Calu3 (cell line): ENCODE measurements at regions not wholly inside any gene's neighbourhood (a gene's known extent, or its start where the extent isn't known, plus 50 kb on each side); places are given as distances from the start of the nearest gene placed in this dataset.
"Not testable (repeated sequence)": the region's sequence is repeated elsewhere in the genome, so short reads cannot be mapped to it uniquely, and the experiment has no call there.

Experiments
- BruUV-seq: library from RNA; stranded (reverse); fragments of 400-500 nt; replicated peaks from 2 replicates; lab custom pipeline; 2021; lab: Mats Ljungman, UMichigan
- CTCF ChIA-PET: fragments of 300-600 bp; sonication (Branson Sonifier 250); formaldehyde crosslinking; loops from one replicate; lab custom pipeline; 2022; ENCODE audit warnings: antibody characterized with exemption; lab: Charles Lee
- DNase-seq: peaks from one replicate; pipeline ENCODE4 v3.0.0; 2022
- H3K27ac Mint-ChIP-seq: one replicate; pipeline ENCODE4 v1.8.0; 2022; ENCODE audit warnings: mixed read lengths; ENCODE audit not compliant: unreplicated experiment
- H3K27me3 Mint-ChIP-seq: one replicate; pipeline ENCODE4 v1.8.0; 2022; ENCODE audit warnings: mixed read lengths; ENCODE audit not compliant: unreplicated experiment
- H3K36me3 Mint-ChIP-seq: one replicate; pipeline ENCODE4 v1.8.0; 2022; ENCODE audit warnings: mild to moderate bottlenecking, moderate library complexity, mixed read lengths; ENCODE audit not compliant: insufficient read depth, unreplicated experiment
- H3K4me1 Mint-ChIP-seq: one replicate; pipeline ENCODE4 v1.8.0; 2022; ENCODE audit warnings: mild to moderate bottlenecking, low read depth, mixed read lengths; ENCODE audit not compliant: unreplicated experiment
- H3K4me3 Mint-ChIP-seq: one replicate; pipeline ENCODE4 v1.8.0; 2022; ENCODE audit warnings: mild to moderate bottlenecking, low read depth, moderate library complexity, mixed read lengths; ENCODE audit not compliant: unreplicated experiment
- H3K9me3 Mint-ChIP-seq: one replicate; pipeline ENCODE4 v1.8.0; 2022; ENCODE audit warnings: low read depth, mixed read lengths; ENCODE audit not compliant: unreplicated experiment
- intact Hi-C: fragments of 100-400 bp; cut with micrococcal nuclease; formaldehyde crosslinking; loops from one replicate; pipeline ENCODE4 v1.10.0; 2022; ENCODE audit not compliant: unreplicated experiment
- TF ChIP-seq, protein P1 (sequence below): fragments of 200-600 bp; IDR thresholded peaks from one replicate; pipeline ENCODE4 v1.8.0; 2022; ENCODE audit warnings: antibody characterized with exemption; ENCODE audit not compliant: unreplicated experiment

GRCh38 chr14:98931126-98931525 is 340.9 kb downstream of the BCL11B start:
- no peaks in the 10 kb centered on the region for H3K36me3 Mint-ChIP-seq
- intact Hi-C loops = no loop called here

DNA sequence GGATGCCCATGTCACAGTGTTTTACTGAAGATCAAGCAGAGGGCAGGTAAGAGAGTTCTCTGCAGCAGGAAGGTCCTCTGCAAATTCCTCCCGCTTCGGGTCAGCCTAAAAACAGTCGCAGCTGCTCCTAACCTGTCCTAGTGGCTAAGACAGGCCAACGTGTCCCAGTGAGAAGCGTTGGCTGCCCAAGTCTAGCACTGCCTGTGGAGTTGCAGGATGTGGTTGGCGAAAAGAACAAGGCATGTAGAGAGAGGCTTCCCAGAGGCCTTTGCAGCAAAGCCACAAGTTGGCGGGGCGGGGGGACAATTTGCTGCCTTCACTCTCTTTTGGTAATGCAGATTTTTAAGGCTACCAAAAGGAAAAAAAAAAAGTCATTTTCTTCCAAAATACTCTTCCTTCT is 340.1 kb downstream of the BCL11B start:
- no peaks in the 10 kb centered on the region for H3K36me3 Mint-ChIP-seq
- H3K27ac Mint-ChIP-seq = no peak overlapping the region
- DNase-seq = no peak
- BruUV-seq = no TSS peak
- H3K4me3 Mint-ChIP-seq = no peak overlapping the region
- H3K27me3 Mint-ChIP-seq = peaks cover 38% of the 10 kb centered on the region
- peaks cover 5% of the 10 kb centered on the region for H3K9me3 Mint-ChIP-seq
- intact Hi-C loops = no loop called here
- TF ChIP-seq, protein P1, sequence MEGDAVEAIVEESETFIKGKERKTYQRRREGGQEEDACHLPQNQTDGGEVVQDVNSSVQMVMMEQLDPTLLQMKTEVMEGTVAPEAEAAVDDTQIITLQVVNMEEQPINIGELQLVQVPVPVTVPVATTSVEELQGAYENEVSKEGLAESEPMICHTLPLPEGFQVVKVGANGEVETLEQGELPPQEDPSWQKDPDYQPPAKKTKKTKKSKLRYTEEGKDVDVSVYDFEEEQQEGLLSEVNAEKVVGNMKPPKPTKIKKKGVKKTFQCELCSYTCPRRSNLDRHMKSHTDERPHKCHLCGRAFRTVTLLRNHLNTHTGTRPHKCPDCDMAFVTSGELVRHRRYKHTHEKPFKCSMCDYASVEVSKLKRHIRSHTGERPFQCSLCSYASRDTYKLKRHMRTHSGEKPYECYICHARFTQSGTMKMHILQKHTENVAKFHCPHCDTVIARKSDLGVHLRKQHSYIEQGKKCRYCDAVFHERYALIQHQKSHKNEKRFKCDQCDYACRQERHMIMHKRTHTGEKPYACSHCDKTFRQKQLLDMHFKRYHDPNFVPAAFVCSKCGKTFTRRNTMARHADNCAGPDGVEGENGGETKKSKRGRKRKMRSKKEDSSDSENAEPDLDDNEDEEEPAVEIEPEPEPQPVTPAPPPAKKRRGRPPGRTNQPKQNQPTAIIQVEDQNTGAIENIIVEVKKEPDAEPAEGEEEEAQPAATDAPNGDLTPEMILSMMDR = no peak
- no peaks in the 10 kb centered on the region for H3K4me1 Mint-ChIP-seq
- CTCF ChIA-PET = no interaction called here

More at GRCh38 chr14:98931126-98931525, 340.9 kb downstream of the BCL11B start:
- Mint-ChIP-seq H3K27me3 (peaks cover 30% of the 10 kb centered on the region), H3K4me3 (no peak overlapping the region), H3K4me1 (no peaks in the 10 kb centered on the region), H3K27ac (no peak overlapping the region), H3K9me3 (no peaks in the 10 kb centered on the region)
- no peak for DNase-seq
- BruUV-seq = no TSS peak
- CTCF ChIA-PET = no interaction called here
- TF ChIP-seq, protein P1 = no peak

DNA sequence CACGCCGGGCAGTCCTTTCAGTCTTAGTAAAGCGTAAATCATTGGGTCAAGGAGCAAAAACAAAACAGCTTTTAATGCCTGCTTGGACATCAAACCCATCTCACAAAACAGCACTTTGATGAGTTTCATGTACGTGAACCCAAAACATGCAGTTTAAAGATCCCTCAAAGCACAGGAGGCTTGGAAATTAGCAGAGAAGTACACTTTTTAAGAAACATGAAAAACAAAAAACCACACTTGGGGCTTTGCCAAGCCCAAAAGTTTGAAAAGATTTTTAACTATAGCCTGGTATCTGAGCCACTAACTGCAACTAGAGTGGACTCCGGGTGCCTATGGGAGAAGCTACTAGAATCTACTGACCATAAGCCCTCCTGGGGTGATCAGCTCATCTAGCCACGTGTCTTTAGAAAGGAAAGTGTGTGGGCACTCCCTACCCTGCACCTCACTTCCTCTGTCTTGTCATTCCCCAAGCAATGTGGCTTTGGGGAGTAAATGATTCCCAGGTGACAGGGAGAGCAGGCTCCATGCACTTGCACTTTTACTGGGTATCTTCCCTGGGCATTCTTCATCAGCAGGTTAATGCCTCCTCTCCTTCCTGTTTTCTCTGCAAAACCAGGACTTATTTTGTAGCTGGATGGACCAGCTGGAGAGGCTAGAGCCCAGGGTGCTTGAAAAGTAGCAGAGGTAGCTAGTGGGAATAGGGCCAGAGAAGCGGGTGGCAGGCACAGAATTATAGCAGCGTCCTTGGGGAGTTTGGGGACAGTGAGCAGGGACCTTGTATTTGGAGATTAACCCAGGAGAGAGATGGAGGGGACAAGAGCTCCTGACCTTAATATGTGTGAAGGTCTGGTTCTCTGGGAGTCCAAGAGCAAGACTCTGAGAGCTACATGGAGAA is 339.3 kb downstream of the BCL11B start:
- Mint-ChIP-seq H3K9me3 (peaks cover 5% of the 10 kb centered on the region), H3K27ac (no peak overlapping the region), H3K36me3 (no peaks in the 10 kb centered on the region), H3K4me1 (no peaks in the 10 kb centered on the region), H3K27me3 (peaks cover 46% of the 10 kb centered on the region), H3K4me3 (no peak overlapping the region)
- DNase-seq = no peak
- CTCF ChIA-PET = no interaction called here
- no TSS peak for BruUV-seq
- TF ChIP-seq, protein P1 = no peak
- intact Hi-C loops = no loop called here

- H3K27ac Mint-ChIP-seq, H3K4me3 Mint-ChIP-seq, CTCF ChIA-PET, H3K9me3 Mint-ChIP-seq, H3K4me1 Mint-ChIP-seq, H3K36me3 Mint-ChIP-seq, intact Hi-C loops, BruUV-seq, DNase-seq: not testable (repeated sequence)
- H3K27me3 Mint-ChIP-seq = peaks cover 47% of the 10 kb centered on the region
These were observed 337.4 kb downstream of the BCL11B start for GRCh38 chr14:98934569-98934968.

GRCh38 chr14:98935921-98936320 is 336.1 kb downstream of the BCL11B start:
- intact Hi-C loops = no loop called here
- Mint-ChIP-seq H3K4me3 (no peak overlapping the region), H3K27me3 (peaks cover 47% of the 10 kb centered on the region), H3K9me3 (peaks cover 5% of the 10 kb centered on the region), H3K27ac (no peak overlapping the region), H3K4me1 (no peaks in the 10 kb centered on the region), H3K36me3 (no peaks in the 10 kb centered on the region)
- DNase-seq = no peak
- BruUV-seq = no TSS peak
- TF ChIP-seq, protein P1 = no peak
- CTCF ChIA-PET = no interaction called here
